Heart right ventricle (tissue), 16 donors: ENCODE measurements at regions not wholly inside any gene's neighbourhood (a gene's known extent, or its start where the extent isn't known, plus 50 kb on each side); places are given as distances from the start of the nearest gene placed in this dataset.

Source experiments
- ATAC-seq, 8 donors: fragments of 200-7000 bp; cut with Tn5 transposase; one replicate each; pipeline ENCODE4 v1.9.1; 2020; ENCODE audit warnings: mild to moderate bottlenecking in 8 of 8, moderate library complexity in 8 of 8, moderate number of reproducible peaks in 1 of 8
- DNase-seq, 2 donors: peaks; one replicate each; pipeline ENCODE4 v3.0.0-alpha.2; 2020
- H3K27ac ChIP-seq, 10 donors: fragments of 200-600 bp; sonication (generic) in 2 of 10; one replicate each; pipeline versions ENCODE4 v1.5.0 to v1.8.0; 2020 to 2022; ENCODE audit warnings: mild to moderate bottlenecking in 3 of 10
- H3K27me3 ChIP-seq, 7 donors: fragments of 200-600 bp; one replicate each; pipeline ENCODE4 v1.8.0; 2021 to 2022; ENCODE audit warnings: mild to moderate bottlenecking in 2 of 7
- H3K36me3 ChIP-seq, 9 donors: fragments of 200-600 bp; sonication (generic) in 1 of 9; one replicate each; pipeline versions ENCODE4 v1.5.0 to v1.8.0; 2020 to 2022; ENCODE audit warnings: mild to moderate bottlenecking in 2 of 9
- H3K4me1 ChIP-seq, 9 donors: fragments of 200-600 bp; sonication (generic) in 1 of 9; one replicate each; pipeline versions ENCODE4 v1.5.0 to v1.8.0; 2020 to 2022; ENCODE audit warnings: mild to moderate bottlenecking in 4 of 9
- H3K4me3 ChIP-seq, 10 donors: fragments of 200-600 bp; sonication (generic) in 2 of 10; one replicate each; pipeline versions ENCODE4 v1.5.0 to v1.8.0; 2020 to 2022; ENCODE audit warnings: mild to moderate bottlenecking in 7 of 10, moderate library complexity in 2 of 10
- H3K9me3 ChIP-seq, 11 donors: fragments of 200-600 bp in 10 of 11; sonication (generic) in 2 of 11; one replicate each; pipeline versions ENCODE4 v1.5.0 to v1.8.0; 2013 to 2022; ENCODE audit warnings: mild to moderate bottlenecking in 2 of 11, control low read depth in 1 of 11, moderate library complexity in 1 of 11
- CTCF ChIP-seq, 9 donors: fragments of 200-600 bp; sonication (generic) in 2 of 9; IDR thresholded peaks; one replicate each; pipeline versions ENCODE4 v1.5.0 to v1.8.0; 2021 to 2022; ENCODE audit warnings: antibody characterized with exemption in 9 of 9, mild to moderate bottlenecking in 5 of 9, moderate library complexity in 1 of 9
- WGBS, 2 donors: extraction: QIAGEN DNeasy Blood & Tissue Kit; methylation state at CpG; one replicate each; pipeline ENCODE4 v1.1.7; 2013; ENCODE audit warnings: inconsistent platforms in 1 of 2; 5-methylcytosine and 5-hydroxymethylcytosine counted together
- intact Hi-C, 10 donors: fragments of 100-400 bp; cut with DNase I; formaldehyde crosslinking; loops; one replicate each; pipeline versions ENCODE4 v1.11.1 to v1.14.2; 2022
- donor health status: Arrhythmogenic right ventricular cardiomyopathy.
- donor health status: ischemic (EF 13 %, LVEDD 7.1; RV severe dilation, severe dysfunction).
- donor health status: healthy with polysubstance abuse.
- donor health status: DM: no; HTN: yes; CAD: no.
- donor health status: DM: no; HTN: no; CAD: no.
- donor health status: ischemic (EF 25% LVEDD 6.9; RV normal size, moderate dysfunction).
- donor health status: ischemic (EF 25% LVEDD 5.7; RV mildly dilated, moderate dysfunction).
- donor health status: healthy.
- donor health status: DM: yes; HTN: yes; CAD: no.
- donor health status: Ischemic cardiomyopathy.
- donor health status: ischemic (EF 35%, LVEDD 5.7; RV mildly dilated, moderate dysfunction).
- donor health status: nonischemic (EF 11% LVEDD 7.7; RV severe dilation, severe dysfunction).
- donor health status: DM: yes; HTN: yes; CAD: no.
- donor health status: PGD.
- donor health status: ischemic (EF 29% LVEDD 5.4; RV normal size, mild dysfunction).
- donor health status: nonischemic (EF 23%, LVEDD 6.1; RV moderate dilation, normal function).

- no peaks in the 10 kb centered on the region for H3K36me3 ChIP-seq
- intact Hi-C loops, result no loop called here
- H3K27ac ChIP-seq, result no peak overlapping the region
- DNase-seq (no peak), ATAC-seq (no peak)
- no peak for TF ChIP-seq CTCF (IDR thresholded peaks at IDR 0.05)
- 84 to 90% methylated on average over 1 of the region's 1 CpG for WGBS, 2 donors
- H3K4me1 ChIP-seq, result peaks cover 0 to 5% (median 0%) of the 10 kb centered on the region in 9 donors
- no peak overlapping the region for H3K4me3 ChIP-seq
- H3K9me3 ChIP-seq, result no peaks in the 10 kb centered on the region
- H3K27me3 ChIP-seq, result no peaks in the 10 kb centered on the region
These were observed 1292.3 kb upstream of the B3GALT2 start for GRCh38 chr1:194478731-194479130.

- Histone ChIP-seq H3K4me3 (no peak overlapping the region), H3K9me3 (no peaks in the 10 kb centered on the region), H3K36me3 (no peaks in the 10 kb centered on the region), H3K27me3 (no peaks in the 10 kb centered on the region), H3K4me1 (peaks cover 0 to 5% (median 0%) of the 10 kb centered on the region in 9 donors), H3K27ac (no peak overlapping the region)
- ATAC-seq (no peak), DNase-seq (no peak)
- no peak for TF ChIP-seq CTCF (IDR thresholded peaks at IDR 0.05)
- intact Hi-C loops, result no loop called here
These were observed 1291.5 kb upstream of the B3GALT2 start for GRCh38 chr1:194477908-194478307.

- Histone ChIP-seq H3K9me3 (no peaks in the 10 kb centered on the region), H3K27ac (no peak overlapping the region), H3K36me3 (no peaks in the 10 kb centered on the region), H3K4me1 (peaks cover 0 to 5% (median 0%) of the 10 kb centered on the region in 9 donors), H3K4me3 (no peak overlapping the region), H3K27me3 (no peaks in the 10 kb centered on the region)
- 38 to 44% methylated on average over 2 of the region's 2 CpGs for WGBS, 2 donors
- intact Hi-C loops, result no loop called here
- no peak for DNase-seq
- ATAC-seq, result no peak
- no peak for TF ChIP-seq CTCF (IDR thresholded peaks at IDR 0.05)
These were observed 1290.5 kb upstream of the B3GALT2 start for GRCh38 chr1:194476872-194477271.

GRCh38 chr1:194476351-194476750, 1289.9 kb upstream of the B3GALT2 start:
- no peak for ATAC-seq
- 78 to 87% methylated on average over 2 of the region's 2 CpGs for WGBS, 2 donors
- intact Hi-C loops, result no loop called here

More at GRCh38 chr1:194476351-194476750, 1289.9 kb upstream of the B3GALT2 start:
- no peak overlapping the region for H3K27ac ChIP-seq
- H3K4me3 ChIP-seq, result no peak overlapping the region
- no peaks in the 10 kb centered on the region for H3K36me3 ChIP-seq
- no peaks in the 10 kb centered on the region for H3K27me3 ChIP-seq
- H3K4me1 ChIP-seq, result peaks cover 0 to 5% (median 0%) of the 10 kb centered on the region in 9 donors
- DNase-seq, result no peak
- H3K9me3 ChIP-seq, result no peaks in the 10 kb centered on the region
- no peak for TF ChIP-seq CTCF (IDR thresholded peaks at IDR 0.05)
